GM21786 (cell line): ENCODE measurements at regions not wholly inside any gene's neighbourhood (a gene's known extent, or its start where the extent isn't known, plus 50 kb on each side); places are given as distances from the start of the nearest gene placed in this dataset.

Experiments
- ATAC-seq: cut with Tn5 transposase; IDR thresholded peaks from one replicate; pipeline ENCODE4 v1.9.1; 2021; ENCODE audit not compliant: unreplicated experiment

DNA sequence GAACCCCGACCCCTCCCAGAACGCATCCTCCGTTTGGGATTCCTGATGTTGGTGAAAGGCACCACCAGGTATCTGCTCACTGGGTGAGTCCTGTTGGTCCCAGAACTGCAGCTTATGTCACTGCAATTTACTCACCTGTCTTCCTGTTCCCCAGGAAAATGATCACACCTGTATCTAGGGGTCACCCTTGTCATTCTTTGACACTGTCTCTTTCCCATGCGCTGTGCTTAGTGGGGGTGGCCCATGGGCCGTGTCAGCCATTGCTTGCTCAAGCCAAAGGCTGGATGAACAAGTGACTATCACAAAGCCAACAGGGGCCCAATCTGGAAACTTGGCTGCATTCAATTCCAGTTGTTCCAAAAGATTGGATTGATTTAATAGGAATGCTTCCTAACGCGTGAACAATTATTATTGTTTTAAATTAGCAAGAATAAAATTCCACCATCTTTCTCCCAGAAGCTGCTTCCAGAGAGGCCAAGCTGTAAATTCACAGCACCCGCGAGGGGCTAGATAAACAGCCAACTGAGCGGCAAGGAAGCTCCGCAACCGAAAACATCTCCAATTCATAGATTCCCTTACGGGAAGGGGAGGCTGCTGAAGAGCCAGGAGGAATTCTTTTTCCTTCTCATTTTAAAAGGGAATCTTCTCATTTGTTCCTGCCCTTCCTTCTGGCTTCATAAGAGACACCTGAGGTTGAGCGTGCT is 134.8 kb upstream of the ZMIZ1 start:
- no peak for ATAC-seq

DNA sequence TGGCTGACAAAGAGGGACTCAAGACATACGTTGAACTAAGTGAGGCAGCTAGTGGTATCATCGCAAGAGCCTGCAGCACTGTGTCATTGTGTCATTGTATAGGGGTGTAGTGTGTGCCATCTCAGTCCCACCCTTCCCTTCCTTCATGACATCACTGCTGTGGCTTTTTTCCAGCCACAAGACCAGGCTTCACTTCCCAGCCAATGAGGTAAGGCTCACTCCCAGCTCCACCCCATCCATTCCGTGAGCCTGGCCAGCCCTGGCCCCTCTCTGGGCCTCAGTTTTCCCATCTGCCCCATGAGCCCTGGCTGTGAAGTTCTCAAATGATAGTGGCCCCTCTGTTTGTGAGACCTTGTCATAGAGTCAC is 134.3 kb upstream of the ZMIZ1 start:
- no peak for ATAC-seq

DNA sequence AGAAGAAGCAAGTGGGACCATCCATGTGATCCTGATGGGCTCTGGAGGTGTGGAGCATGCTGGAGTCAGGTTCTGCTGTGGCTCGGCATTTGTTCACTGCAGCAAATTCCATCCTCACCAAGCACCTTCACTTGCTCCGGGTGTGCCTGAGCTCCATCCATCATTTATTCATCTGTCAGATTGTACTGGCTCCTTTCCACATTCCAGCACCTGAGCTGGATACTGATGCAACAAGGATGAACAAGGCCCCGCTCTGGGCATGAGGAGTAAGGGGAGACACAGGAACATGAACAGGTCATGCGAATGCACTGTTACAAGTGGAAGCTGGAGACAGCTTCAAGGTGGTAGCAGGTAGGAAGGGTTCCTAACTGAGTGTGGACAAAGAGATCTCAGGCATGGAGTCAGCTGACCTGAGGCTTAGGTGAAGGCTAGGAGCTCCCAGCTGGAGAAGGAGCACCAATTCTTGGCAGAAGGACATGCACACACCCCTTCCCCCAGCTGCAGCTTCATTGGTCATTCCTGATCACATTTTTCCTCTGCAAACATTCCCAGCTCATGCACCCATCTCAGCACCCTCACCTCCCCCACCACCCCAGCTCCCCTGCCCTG is 133.7 kb upstream of the ZMIZ1 start:
- no peak for ATAC-seq

- ATAC-seq: no peak
Observed at GRCh38 chr10:78935697-78936407, 132.9 kb upstream of the ZMIZ1 start.

DNA sequence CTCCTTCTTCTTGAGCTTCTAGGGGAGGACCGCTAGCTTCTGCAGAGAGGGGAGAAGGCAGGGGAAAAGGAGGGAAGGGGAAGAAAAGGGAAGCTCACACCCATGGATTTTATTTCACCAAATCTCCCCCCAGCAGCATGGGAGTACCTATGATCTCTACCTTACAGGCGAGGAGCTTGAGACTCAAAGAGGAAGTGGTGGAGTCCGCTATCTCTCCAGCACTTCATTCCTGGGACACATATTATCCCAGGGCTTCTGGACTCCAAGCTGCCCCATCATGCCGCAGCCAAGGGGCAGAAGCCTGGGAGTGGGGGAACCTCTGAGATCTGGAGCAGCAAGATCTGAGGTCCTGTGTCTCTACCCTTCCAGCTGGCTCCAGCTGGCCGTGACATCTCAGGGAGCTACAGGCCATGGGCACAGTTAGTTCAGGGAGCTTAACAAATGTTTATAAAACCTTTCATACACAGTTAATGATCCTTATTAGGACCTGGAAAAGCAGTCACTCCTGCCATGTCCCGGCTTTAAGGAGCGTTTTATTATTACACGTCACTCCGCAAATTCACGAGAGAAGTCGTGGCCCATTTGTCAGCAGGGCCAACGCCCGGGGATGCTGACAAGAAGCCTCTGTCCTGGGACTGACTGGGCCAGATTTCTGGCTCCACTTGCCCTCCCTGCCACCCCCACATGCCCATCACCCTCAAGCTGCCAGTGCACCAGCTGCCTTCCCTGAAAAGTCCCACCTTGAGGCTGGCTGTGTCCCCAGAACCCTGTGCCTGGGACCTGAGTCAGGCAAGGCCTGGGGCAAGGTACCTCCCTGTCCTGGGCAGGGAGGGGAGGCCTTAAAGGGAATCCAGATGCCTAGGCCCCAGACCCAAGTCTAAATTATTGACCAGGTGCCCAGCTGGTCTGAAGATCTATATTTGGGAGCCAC is 132.1 kb upstream of the ZMIZ1 start:
- ATAC-seq: no peak

DNA sequence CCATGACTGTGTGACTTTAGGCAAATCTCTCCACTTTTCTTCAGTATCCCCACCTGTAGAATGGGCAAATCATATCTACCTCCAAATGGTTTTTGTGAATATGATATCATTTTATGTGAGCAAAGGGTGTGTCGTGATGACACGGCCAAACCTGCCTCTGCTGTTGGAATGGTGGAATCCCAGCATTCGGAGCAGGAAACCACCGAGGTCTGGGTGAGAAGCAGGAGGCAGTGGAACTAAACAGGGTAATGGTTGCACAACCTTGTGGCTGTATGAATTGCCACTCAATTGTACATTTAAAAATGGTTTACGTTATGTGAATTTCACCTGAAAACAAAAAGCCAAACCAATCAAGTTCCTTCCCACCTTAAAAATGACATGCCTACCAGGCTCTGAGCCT is 131.4 kb upstream of the ZMIZ1 start:
- ATAC-seq: no peak

DNA sequence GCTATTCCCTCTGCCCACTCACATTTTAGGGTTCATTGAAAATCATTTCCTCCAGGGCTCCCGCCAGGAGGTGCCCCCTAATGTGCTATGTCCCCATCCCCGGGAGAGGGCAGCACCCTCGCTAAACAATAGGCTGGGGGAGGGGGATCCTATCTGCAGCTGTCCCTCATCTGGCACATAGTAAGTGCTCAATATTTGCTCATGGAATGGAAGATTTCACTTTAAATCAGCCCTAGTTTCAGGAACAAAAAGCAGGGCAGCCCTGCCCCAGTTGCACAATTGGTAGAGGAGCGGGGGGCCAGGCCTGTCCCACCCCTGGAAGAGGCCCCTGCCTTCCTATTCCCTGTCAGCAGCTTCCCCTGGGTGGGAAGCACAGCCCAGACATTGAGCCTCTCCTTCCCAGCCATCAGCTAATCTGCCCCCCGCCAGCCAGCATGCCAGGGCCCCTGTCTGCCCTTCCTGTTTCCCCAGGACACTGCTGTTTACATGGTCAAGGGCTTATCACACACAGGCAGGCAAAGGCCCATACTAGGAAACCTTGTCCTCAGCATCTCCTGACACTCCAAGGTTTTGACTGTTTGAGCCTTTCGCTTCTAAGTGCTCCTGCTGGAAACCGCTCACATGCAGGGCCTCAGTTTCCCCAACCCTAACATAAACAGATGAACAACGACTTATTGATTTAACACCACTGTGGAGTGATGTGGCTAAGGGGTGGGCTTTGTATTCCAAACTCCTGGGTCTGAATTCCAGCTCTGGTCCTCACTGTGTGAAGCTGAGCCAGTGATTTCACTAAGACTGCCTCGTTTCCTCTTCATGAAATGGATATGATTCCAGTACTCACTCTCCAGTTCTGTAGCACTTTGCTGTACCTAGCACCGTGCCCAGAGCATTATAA is 130.7 kb upstream of the ZMIZ1 start:
- ATAC-seq: no peak

DNA sequence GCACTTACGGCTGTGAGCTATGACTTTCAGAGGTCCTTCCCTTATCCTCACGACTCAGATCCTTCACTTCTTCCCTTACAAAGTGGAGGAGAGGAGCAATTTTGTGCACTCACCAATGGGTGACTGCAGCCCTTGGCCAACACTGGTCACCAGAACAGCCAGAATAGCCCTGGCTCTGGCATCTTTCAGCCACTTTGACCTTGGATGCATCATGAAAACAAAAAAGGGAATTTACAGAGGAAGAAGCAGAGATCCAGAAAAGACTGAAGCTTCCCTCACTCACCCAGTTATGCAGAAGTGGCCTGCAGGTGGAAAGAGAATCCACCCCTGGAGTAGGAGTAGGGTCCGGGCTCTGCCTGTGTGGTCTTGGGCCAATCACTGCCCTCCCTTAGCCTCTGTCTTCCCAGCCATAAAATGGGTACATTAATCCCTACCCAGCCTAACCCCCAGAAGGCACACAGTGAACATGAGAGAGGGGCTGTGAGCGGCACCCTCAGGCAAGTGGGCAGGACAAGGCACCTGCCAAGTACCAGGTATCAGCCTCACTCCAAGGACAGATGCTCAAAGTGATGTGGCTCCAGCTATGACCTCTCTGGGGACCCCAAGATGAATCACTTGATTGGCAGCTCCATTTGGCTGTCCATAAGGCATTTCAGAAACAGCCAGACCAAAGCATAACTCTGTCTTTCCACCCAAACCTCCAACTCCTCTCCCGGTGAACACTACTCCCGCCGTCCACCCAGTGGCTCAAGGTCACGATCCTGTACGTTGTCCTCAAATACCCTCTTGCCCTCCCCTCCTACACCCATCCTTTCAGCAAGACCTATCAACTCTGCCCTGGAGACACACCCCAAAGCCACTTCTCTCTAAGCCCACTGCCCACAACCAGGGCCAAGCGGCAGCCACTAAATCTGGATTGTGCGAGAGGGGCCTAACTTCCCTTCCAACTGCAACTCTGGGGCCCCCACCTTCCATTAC is 129.8 kb upstream of the ZMIZ1 start:
- ATAC-seq: no peak

DNA sequence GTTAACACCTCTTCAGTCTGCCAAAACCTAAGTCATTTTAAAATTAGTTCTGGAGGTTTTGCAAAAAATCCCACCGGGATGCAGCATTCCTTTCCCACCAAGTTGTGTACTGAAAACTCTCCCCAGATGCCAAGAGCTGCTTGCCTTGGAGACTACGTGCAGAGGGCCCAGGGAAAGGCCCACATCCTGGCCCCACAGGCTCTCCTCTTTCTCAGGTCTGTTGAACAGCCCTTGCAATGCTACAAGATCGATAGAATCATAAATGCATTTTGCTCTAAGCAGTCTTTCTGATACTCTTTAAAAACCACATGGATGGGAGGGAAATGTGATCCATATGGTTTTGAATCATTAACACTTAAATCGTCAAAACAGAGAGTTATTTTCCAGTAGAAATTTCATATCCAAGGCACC is 126.7 kb upstream of the ZMIZ1 start:
- ATAC-seq: no peak

- no peak for ATAC-seq
Observed at GRCh38 chr10:78944723-78945312, 123.9 kb upstream of the ZMIZ1 start.

GRCh38 chr10:78945838-78946237 is 122.9 kb upstream of the ZMIZ1 start:
- no peak for ATAC-seq

GRCh38 chr10:78947226-78947625 is 121.5 kb upstream of the ZMIZ1 start:
- ATAC-seq: no peak

GRCh38 chr10:78947733-78948132 is 121.0 kb upstream of the ZMIZ1 start:
- no peak for ATAC-seq

DNA sequence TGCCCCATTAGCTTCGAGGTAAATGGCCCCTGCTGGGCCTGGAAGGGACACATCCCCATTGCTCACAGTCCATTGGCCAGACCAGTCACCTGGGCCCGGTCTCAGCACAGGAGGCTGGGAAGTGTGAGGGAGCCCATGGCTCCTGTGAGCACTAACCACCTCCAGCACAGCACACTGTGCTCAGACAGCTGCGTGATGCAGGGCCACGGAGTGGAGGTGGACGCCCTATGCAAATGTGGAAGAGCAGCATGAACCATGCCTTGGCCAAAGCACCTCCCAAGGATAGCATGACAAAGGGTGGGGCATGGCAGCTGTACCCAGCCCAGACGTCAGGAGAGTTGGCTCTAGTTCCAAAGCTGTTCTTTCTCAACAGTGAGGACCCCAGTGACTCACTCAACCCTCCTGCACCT is 120.1 kb upstream of the ZMIZ1 start:
- no peak for ATAC-seq

DNA sequence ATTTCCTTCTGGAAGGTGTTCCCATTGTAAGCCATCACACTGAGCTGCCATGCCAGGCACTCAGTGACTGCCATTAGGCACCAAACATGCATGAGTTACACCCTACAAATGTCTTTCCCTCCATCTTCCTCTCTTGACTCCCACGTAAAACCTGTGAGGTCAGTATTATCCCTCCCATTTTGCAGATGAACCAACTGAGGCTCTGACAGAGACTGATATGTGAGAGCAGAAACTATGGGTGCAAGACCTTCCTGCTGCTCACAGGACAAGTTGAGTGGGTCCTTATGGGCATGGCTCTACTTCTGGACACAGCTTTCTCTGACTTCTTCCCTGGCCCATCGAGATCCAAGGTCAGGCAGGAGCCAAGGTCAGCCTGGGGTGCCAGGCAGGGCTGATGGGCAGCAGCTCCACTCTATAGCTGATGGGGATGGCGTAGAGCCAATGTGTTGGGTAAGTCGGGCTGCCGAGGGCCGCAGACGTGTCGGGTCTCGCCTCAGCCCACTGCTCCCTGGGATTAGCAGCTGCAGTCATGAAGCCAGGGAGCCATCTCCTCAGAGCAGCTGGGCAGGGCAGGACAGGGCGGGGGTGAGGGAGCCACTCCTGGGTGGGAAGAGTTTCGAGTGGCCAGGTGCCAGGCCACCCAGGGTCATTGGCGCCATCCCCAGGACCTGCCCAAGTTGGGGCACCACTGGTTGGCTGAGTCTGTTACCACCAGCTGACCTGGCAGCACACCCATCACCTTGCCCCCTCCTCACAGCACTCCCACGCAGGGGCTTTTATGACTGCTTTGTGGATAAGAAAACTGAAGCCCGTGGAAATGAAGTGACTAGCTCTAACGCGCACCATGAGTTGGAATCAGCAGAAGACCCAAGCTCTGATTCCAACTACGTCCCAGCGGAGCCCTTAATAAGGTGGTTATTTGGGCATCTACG is 117.8 kb upstream of the ZMIZ1 start:
- no peak for ATAC-seq

DNA sequence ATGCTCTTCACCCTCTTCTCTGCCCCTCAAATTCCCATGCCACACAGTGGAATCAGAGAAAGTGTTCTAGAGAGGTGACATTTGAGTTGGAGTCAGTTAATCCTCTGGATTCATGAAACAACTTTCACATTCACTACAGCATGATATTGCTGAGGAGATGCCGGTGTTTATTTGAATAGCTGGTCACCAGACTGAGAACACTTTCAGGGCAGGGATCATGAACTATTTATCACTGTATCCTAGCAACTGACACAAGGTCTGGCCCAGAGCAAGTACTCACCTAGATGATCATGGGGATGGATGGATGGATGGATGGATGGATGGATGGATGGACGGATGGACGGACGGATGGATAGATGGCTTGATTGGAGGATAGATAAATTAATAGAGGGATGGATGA is 116.7 kb upstream of the ZMIZ1 start:
- ATAC-seq: no peak

DNA sequence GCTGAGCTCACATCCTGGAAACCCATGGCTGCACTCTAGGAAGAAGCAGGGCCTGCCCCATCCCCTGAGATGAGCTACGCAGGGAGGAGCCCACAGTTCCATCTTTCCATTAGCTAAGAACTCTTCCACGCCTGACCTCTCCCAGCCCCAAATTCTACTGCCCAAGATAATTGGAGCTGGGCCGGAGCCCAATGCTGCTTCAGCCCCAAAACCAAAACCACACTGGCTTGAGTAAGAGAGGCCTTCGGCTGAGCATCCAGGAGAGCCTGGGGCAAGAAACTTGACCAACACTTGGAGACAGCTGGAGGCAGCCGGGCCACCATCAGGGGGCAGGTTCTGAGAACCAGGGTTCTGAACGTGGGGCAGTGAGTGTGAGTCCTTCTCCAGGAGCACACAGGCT is 116.1 kb upstream of the ZMIZ1 start:
- ATAC-seq: no peak
